HEK293 (cell line): ENCODE measurements at regions not wholly inside any gene's neighbourhood (a gene's known extent, or its start where the extent isn't known, plus 50 kb on each side); places are given as distances from the start of the nearest gene placed in this dataset.

Experiments used
- CTCF ChIA-PET: fragments of 350-600 bp; formaldehyde crosslinking; extraction: SDS; loops from one replicate; lab custom pipeline; 2021; ENCODE audit warnings: antibody characterized with exemption; lab: Yijun Ruan, JAX
- POLR2A ChIA-PET: fragments of 300-600 bp; formaldehyde crosslinking; extraction: SDS; loops from one replicate; lab custom pipeline; 2020; ENCODE audit warnings: antibody characterized with exemption, inconsistent platforms; lab: Yijun Ruan, JAX
- H3K27ac ChIP-seq: fragments of 200-500 bp; sonication (Bioruptor generic); 2 replicates; pipeline ENCODE4 v1.5.1; 2014; ENCODE audit warnings: low read depth, low read length, control low read depth, inconsistent platforms; ENCODE audit errors: extremely low read depth
- H3K36me3 ChIP-seq, 2 experiments: fragments of 200-500 bp in 1 of 2; sonication (Bioruptor generic) in 1 of 2; 1 replicate in 1 of 2; 2 replicates in 1 of 2; pipeline ENCODE4 v1.5.1; 2014 to 2017; ENCODE audit warnings: inconsistent platforms in 2 of 2, low read length in 2 of 2; ENCODE audit not compliant: control insufficient read depth in 2 of 2, insufficient read depth in 1 of 2
- H3K4me1 ChIP-seq: fragments of 200-500 bp; sonication (Bioruptor generic); 2 replicates; pipeline ENCODE4 v1.5.1; 2014; ENCODE audit warnings: mild to moderate bottlenecking, low read length, inconsistent platforms; ENCODE audit not compliant: control insufficient read depth, insufficient read depth
- H3K4me3 ChIP-seq: 2 replicates; pipeline ENCODE4 v1.5.1; 2011; ENCODE audit warnings: low read depth, mild to moderate bottlenecking, control low read depth, low read length, moderate library complexity
- H3K9me3 ChIP-seq: fragments of 200-500 bp; sonication (Bioruptor generic); 2 replicates; pipeline ENCODE4 v1.5.1; 2014; ENCODE audit warnings: low read depth, low read length, inconsistent platforms; ENCODE audit not compliant: control insufficient read depth, insufficient read depth
- BCL6B ChIP-seq: fragments of 450-650 bp; formaldehyde crosslinking; IDR thresholded peaks from 2 replicates; pipeline ENCODE4 v1.5.1; 2017; ENCODE audit warnings: missing biosample characterization, missing genetic modification characterization
- CTCF ChIP-seq: fragments of 450-650 bp; formaldehyde crosslinking; IDR thresholded peaks from 2 replicates; pipeline ENCODE4 v1.5.1; 2016; ENCODE audit warnings: missing biosample characterization, missing genetic modification characterization
- PATZ1 ChIP-seq: fragments of 450-650 bp; formaldehyde crosslinking; IDR thresholded peaks from 2 replicates; pipeline ENCODE4 v1.5.1; 2016; ENCODE audit warnings: missing biosample characterization, missing genetic modification characterization
- SETDB1 ChIP-seq: IDR thresholded peaks from one replicate; pipeline ENCODE4 v1.6.1; 2017; ENCODE audit warnings: mild to moderate bottlenecking, low read length, moderate library complexity, mixed read lengths; ENCODE audit not compliant: insufficient read length
- TRIM28 ChIP-seq: IDR thresholded peaks from 2 replicates; pipeline ENCODE4 v1.6.1; 2011; ENCODE audit warnings: low read length, control low read depth, borderline replicate concordance
- TSHZ1 ChIP-seq: fragments of 450-650 bp; formaldehyde crosslinking; IDR thresholded peaks from 2 replicates; pipeline ENCODE4 v1.5.1; 2016; ENCODE audit warnings: missing biosample characterization, missing genetic modification characterization, borderline replicate concordance
- ZNF132 ChIP-seq: fragments of 450-650 bp; formaldehyde crosslinking; IDR thresholded peaks from 2 replicates; pipeline ENCODE4 v1.5.1; 2017; ENCODE audit warnings: missing biosample characterization, missing genetic modification characterization, borderline replicate concordance
- ZNF18 ChIP-seq: fragments of 450-650 bp; formaldehyde crosslinking; IDR thresholded peaks from 2 replicates; pipeline ENCODE4 v1.5.1; 2016; ENCODE audit warnings: missing biosample characterization, missing genetic modification characterization
- ZNF19 ChIP-seq: fragments of 450-650 bp; formaldehyde crosslinking; IDR thresholded peaks from 2 replicates; pipeline ENCODE4; 2016; ENCODE audit warnings: missing biosample characterization, missing genetic modification characterization, low read depth
- ZNF350 ChIP-seq: fragments of 450-650 bp; formaldehyde crosslinking; IDR thresholded peaks from 2 replicates; pipeline ENCODE4 v1.5.0; 2017; ENCODE audit warnings: missing biosample characterization, mild to moderate bottlenecking, missing genetic modification characterization
- ZNF391 ChIP-seq: fragments of 450-650 bp; formaldehyde crosslinking; IDR thresholded peaks from 2 replicates; pipeline ENCODE4 v1.5.1; 2016; ENCODE audit warnings: low read depth, missing biosample characterization, missing genetic modification characterization, borderline replicate concordance
- ZNF664 ChIP-seq: fragments of 450-650 bp; formaldehyde crosslinking; IDR thresholded peaks from 2 replicates; pipeline ENCODE4 v1.5.1; 2016; ENCODE audit warnings: missing biosample characterization, missing genetic modification characterization
- ZNF76 ChIP-seq: fragments of 450-650 bp; formaldehyde crosslinking; IDR thresholded peaks from 2 replicates; pipeline ENCODE4; 2016; ENCODE audit warnings: low read depth, missing biosample characterization, missing genetic modification characterization, borderline replicate concordance
- ZSCAN4 ChIP-seq: fragments of 450-650 bp; formaldehyde crosslinking; IDR thresholded peaks from 2 replicates; pipeline ENCODE4 v1.5.1; 2017; ENCODE audit warnings: missing biosample characterization, missing genetic modification characterization
- ZXDB ChIP-seq: fragments of 450-650 bp; formaldehyde crosslinking; IDR thresholded peaks from 2 replicates; pipeline ENCODE4 v1.5.1; 2016; ENCODE audit warnings: missing biosample characterization, missing genetic modification characterization

- TF ChIP-seq SETDB1, result peak; percentile 43
- TF ChIP-seq ZSCAN4, result no peak
- TF ChIP-seq TRIM28, result 0 out of 2 replicates have a peak, but pooled peaks have one; percentile 29
- CTCF ChIA-PET, result interaction anchor here (0.6 to 1.2 kb wide), 6 partner anchors 15 to 273 kb away, joined by 3 to 4 read pairs (median 3); no protein-coding TSS in a partner anchor
- H3K4me1 ChIP-seq, result no peaks in the 10 kb centered on the region
- no peak overlapping the region for H3K4me3 ChIP-seq
- H3K9me3 ChIP-seq, result no peaks in the 10 kb centered on the region; the same call in 1 of the 2 replicates
- H3K27ac ChIP-seq, result no peak overlapping the region
- H3K36me3 ChIP-seq, result no peaks in the 10 kb centered on the region
- POLR2A ChIA-PET, result no interaction called here
These were observed 342.0 kb downstream of the SOX4 start for GRCh38 chr6:21935561-21936028.

GRCh38 chr6:21937466-21937865 is 343.9 kb downstream of the SOX4 start:
- H3K4me3 ChIP-seq, result no peak overlapping the region
- TF ChIP-seq ZNF19 (no peak), BCL6B (tag by site-specific recombination) (no peak), ZNF350 (no peak), TRIM28 (no peak), ZNF391 (tag by site-specific recombination) (no peak), PATZ1 (tag by site-specific recombination) (no peak), ZNF76 (tag by site-specific recombination) (no peak), CTCF (tag by site-specific recombination) (no peak), ZNF132 (tag by site-specific recombination) (no peak), TSHZ1 (no peak), ZNF18 (tag by site-specific recombination) (no peak), ZNF664 (tag by site-specific recombination) (no peak), ZXDB (tag by site-specific recombination) (no peak)
- no peaks in the 10 kb centered on the region for H3K36me3 ChIP-seq
- no peaks in the 10 kb centered on the region for H3K4me1 ChIP-seq
- H3K9me3 ChIP-seq, result no peaks in the 10 kb centered on the region; the same call in 1 of the 2 replicates
- no peak overlapping the region for H3K27ac ChIP-seq
- ChIA-PET CTCF (interaction anchor here (0.5 to 0.6 kb wide), 2 partner anchors 146 to 150 kb away, joined by 3 read pairs; no protein-coding TSS in a partner anchor), POLR2A (no interaction called here)
